ENCODE measurements at regions not wholly inside any gene's neighbourhood (a gene's known extent, or its start where the extent isn't known, plus 50 kb on each side); places are given as distances from the start of the nearest gene placed in this dataset.

DNA sequence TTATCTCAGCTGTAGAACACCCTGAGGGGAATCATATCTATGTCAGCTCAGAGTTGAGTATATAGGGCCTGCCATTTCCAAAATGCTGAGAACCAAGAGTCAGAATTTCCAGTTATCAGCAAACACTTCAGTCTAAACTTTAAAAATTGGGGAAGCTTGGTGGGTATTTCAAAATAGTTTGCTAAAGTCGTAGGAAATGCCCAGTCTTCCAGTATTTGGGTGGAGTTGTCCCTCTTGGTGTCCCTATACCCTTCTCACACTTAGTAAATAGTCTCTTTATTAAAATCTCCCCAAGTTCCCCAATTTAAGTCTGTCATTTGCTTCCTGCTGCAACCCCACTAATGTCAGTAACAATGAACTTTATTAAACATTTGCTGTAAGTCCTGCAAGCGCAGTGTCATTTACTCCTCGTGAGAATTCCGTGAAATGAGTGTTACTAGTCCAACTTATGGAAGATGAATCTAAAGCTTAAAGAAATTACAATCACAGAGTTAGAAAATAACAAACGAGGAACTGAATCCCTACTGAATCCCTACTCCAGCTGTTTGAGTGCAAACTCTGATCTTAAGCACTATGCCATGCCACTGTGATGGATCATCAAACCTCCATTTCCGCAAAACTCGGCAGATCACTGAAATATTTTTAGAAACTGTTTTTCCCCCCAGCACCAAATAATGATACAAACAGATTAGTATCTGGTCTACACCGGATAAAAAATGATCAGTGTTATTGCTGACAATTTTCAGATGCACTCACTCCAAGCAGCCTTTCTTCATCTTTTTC is 341.7 kb upstream of the PROK2 start:
- TF ChIP-seq, protein P1, sequence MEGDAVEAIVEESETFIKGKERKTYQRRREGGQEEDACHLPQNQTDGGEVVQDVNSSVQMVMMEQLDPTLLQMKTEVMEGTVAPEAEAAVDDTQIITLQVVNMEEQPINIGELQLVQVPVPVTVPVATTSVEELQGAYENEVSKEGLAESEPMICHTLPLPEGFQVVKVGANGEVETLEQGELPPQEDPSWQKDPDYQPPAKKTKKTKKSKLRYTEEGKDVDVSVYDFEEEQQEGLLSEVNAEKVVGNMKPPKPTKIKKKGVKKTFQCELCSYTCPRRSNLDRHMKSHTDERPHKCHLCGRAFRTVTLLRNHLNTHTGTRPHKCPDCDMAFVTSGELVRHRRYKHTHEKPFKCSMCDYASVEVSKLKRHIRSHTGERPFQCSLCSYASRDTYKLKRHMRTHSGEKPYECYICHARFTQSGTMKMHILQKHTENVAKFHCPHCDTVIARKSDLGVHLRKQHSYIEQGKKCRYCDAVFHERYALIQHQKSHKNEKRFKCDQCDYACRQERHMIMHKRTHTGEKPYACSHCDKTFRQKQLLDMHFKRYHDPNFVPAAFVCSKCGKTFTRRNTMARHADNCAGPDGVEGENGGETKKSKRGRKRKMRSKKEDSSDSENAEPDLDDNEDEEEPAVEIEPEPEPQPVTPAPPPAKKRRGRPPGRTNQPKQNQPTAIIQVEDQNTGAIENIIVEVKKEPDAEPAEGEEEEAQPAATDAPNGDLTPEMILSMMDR (IDR thresholded peaks at IDR 0.05; ENCODE audit: borderline replicate concordance, insufficient read depth, low read depth, low read length): no peak
- no peak overlapping the region for H3K4me3 ChIP-seq (ENCODE audit: low read depth, low read length)

- H3K4me3 ChIP-seq (ENCODE audit: low read depth, low read length): no peak overlapping the region
- TF ChIP-seq, protein P1 (IDR thresholded peaks at IDR 0.05; ENCODE audit: borderline replicate concordance, insufficient read depth, low read depth, low read length): no peak
Observed at GRCh38 chr3:72123908-72124441, 339.0 kb upstream of the PROK2 start.

- no peak overlapping the region for H3K4me3 ChIP-seq (ENCODE audit: low read depth, low read length)
- TF ChIP-seq, protein P1 (IDR thresholded peaks at IDR 0.05; ENCODE audit: borderline replicate concordance, insufficient read depth, low read depth, low read length): no peak
Observed at GRCh38 chr3:72120806-72121778, 336.1 kb upstream of the PROK2 start.

DNA sequence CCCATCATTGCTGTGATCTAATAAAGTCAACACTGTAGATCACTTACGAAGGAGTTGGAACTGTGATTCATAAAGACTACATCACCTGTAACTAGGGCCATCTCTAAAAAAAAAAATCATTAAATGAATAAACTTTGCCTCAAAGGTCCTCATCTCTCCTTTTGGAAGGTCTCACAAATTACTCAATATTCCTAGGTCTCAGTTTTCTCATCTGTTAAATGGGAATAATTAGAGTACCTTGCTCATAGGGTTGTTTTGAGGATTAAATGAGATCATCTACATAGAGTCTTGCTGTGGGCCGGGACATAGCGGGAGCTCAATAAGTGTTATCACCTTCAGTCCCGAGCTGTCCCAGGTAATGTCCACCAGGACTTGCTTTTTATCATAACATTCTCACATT is 335.1 kb upstream of the PROK2 start:
- TF ChIP-seq, protein P1 (IDR thresholded peaks at IDR 0.05; ENCODE audit: borderline replicate concordance, insufficient read depth, low read depth, low read length): no peak
- no peak overlapping the region for H3K4me3 ChIP-seq (ENCODE audit: low read depth, low read length)

GRCh38 chr3:72118628-72119027 is 333.7 kb upstream of the PROK2 start:
- TF ChIP-seq, protein P1 (IDR thresholded peaks at IDR 0.05; ENCODE audit: borderline replicate concordance, insufficient read depth, low read depth, low read length): no peak
- H3K4me3 ChIP-seq (ENCODE audit: low read depth, low read length): no peak overlapping the region

DNA sequence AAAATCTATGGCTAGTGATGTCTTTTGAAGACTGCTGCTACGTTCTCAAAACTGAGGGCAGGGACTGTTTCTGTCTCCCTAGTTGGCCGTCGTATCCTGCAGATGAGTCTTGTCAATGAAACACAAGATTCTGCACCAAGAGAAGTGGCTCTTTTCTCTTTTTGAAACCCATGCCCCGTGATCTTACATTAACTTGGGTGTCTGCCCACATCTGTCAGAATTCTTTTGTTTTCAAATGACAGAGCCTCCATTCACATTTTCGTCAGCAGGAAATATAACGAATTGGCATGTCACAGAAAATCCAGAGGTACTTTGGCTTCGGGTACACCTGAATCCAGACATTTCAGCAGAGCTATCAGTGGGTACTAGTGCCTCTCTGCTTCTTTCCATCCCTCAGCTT is 331.3 kb upstream of the PROK2 start:
- H3K4me3 ChIP-seq (ENCODE audit: low read depth, low read length): no peak overlapping the region
- TF ChIP-seq, protein P1 (IDR thresholded peaks at IDR 0.05; ENCODE audit: borderline replicate concordance, insufficient read depth, low read depth, low read length): no peak

Data from GM12875 (cell line).